ENCODE measurements at regions not wholly inside any gene's neighbourhood (a gene's known extent, or its start where the extent isn't known, plus 50 kb on each side); places are given as distances from the start of the nearest gene placed in this dataset.
"Not testable (repeated sequence)": the region's sequence is repeated elsewhere in the genome, so short reads cannot be mapped to it uniquely, and the experiment has no call there.

DNA sequence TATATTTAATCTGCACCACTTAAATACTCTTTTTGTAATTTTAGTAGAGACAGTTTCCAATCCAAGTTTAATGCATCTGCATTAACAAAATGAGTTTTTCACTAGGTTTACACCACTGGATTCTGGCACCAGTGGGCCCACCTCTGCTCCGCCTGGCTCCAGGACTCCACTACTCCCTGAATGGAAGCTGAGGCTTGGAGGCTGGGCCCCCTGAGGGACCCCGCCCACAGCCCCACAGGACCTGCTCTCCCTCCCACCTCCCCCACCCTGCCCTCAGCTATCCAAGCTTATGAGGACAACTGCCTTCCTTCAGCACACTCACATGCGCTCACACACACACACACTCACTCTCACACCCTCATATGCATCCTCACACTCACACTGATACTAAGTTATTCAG, 100.5 kb downstream of the GOLGA6L6 start:
- TF ChIP-seq EP300, POLR2A (IDR thresholded peaks at IDR 0.05): not testable (repeated sequence)
- TF ChIP-seq, protein P1, sequence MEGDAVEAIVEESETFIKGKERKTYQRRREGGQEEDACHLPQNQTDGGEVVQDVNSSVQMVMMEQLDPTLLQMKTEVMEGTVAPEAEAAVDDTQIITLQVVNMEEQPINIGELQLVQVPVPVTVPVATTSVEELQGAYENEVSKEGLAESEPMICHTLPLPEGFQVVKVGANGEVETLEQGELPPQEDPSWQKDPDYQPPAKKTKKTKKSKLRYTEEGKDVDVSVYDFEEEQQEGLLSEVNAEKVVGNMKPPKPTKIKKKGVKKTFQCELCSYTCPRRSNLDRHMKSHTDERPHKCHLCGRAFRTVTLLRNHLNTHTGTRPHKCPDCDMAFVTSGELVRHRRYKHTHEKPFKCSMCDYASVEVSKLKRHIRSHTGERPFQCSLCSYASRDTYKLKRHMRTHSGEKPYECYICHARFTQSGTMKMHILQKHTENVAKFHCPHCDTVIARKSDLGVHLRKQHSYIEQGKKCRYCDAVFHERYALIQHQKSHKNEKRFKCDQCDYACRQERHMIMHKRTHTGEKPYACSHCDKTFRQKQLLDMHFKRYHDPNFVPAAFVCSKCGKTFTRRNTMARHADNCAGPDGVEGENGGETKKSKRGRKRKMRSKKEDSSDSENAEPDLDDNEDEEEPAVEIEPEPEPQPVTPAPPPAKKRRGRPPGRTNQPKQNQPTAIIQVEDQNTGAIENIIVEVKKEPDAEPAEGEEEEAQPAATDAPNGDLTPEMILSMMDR (IDR thresholded peaks at IDR 0.05), result not testable (repeated sequence)

Data from upper lobe of left lung (tissue), 4 donors.